ENCODE measurements at regions not wholly inside any gene's neighbourhood (a gene's known extent, or its start where the extent isn't known, plus 50 kb on each side); places are given as distances from the start of the nearest gene placed in this dataset.

DNA sequence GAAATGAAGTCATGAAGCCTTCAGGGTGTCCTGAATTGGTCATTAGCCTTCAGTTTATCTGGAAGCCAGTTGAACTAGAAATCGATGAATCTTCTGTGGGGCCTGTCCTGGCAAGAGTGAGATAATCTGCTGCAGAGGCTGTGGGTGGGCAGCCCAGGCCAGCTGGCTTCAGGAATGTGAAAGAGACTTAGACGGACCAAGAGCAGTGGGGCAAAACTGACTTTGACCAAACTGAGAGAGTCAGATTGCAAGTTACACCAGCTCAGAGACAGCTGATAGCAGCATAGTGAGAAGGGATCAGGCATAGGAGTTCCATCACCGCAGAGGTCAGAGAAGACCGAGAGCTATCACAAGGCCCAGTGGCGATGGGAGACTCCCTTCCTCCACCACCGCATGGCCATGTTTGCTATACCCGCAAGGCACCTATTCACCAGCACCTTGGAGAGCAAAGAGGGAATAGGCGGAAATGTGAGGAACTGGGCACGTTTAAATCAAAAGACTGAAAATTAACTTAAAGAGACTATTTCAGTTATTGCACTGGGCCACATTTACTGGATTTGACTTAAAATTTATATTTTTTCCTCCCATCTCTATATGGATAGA, 50.0 kb upstream of the GLIS3 start:
- no peak overlapping the region for H3K27ac ChIP-seq (ENCODE audit: low read depth in 1 of 2, low read length in 1 of 2)
- H3K9me3 ChIP-seq (ENCODE audit: control insufficient read depth in 2 of 2, insufficient read depth in 1 of 2, low read length in 1 of 2): no peaks in the 10 kb centered on the region
- no peaks in the 10 kb centered on the region for H3K27me3 ChIP-seq (ENCODE audit: control insufficient read depth in 2 of 2, insufficient read depth in 1 of 2, low read length in 1 of 2)
- H3K4me1 ChIP-seq (ENCODE audit: control insufficient read depth in 2 of 2, insufficient read depth in 2 of 2, low read length in 2 of 2): no peaks in the 10 kb centered on the region
- H3K36me3 ChIP-seq (ENCODE audit: control insufficient read depth in 2 of 2, insufficient read depth in 2 of 2, low read length in 1 of 2): no peaks in the 10 kb centered on the region
- 94% methylated on average over 9 of the region's 9 CpGs for WGBS
- no peak for DNase-seq (ENCODE audit: low read depth in 6 of 9, low spot score in 9 of 9)
- no peak overlapping the region for H3K4me3 ChIP-seq (ENCODE audit: low read length in 2 of 2)
